22Rv1 (cell line): ENCODE measurements at regions not wholly inside any gene's neighbourhood (a gene's known extent, or its start where the extent isn't known, plus 50 kb on each side); places are given as distances from the start of the nearest gene placed in this dataset.

Source experiments
- H3K27ac ChIP-seq: fragments of 450-650 bp; 2 replicates; pipeline ENCODE4 v1.5.1; 2017
- ZFX ChIP-seq: fragments of 450-650 bp; IDR thresholded peaks from 2 replicates; pipeline ENCODE4 v1.6.1; 2017; ENCODE audit warnings: antibody characterized with exemption, borderline replicate concordance
- TF ChIP-seq, protein P1 (sequence below): fragments of 450-650 bp; IDR thresholded peaks from 2 replicates; pipeline ENCODE4 v1.5.1; 2017; ENCODE audit warnings: mild to moderate bottlenecking

DNA sequence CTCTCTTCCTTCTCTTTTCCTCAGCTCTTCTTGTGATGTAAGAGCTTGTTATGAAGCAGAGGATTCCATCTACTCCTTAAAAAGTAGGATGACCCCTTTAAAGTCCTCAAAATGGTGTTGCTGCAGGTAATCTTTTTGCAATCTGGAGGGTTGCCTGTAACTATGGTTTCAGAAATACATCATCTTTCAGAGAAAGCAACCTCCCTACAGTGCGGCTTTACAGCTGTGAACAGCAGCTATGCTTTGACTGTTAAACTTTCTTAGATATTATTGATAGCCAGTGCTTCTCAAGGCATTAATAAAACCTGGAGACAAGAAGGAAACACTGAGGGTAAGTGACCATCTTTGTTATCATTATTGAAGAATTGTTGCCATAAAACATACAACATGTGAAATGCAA lies 86.6 kb upstream of the MDFIC start:
- no peak overlapping the region for H3K27ac ChIP-seq
- TF ChIP-seq, protein P1, sequence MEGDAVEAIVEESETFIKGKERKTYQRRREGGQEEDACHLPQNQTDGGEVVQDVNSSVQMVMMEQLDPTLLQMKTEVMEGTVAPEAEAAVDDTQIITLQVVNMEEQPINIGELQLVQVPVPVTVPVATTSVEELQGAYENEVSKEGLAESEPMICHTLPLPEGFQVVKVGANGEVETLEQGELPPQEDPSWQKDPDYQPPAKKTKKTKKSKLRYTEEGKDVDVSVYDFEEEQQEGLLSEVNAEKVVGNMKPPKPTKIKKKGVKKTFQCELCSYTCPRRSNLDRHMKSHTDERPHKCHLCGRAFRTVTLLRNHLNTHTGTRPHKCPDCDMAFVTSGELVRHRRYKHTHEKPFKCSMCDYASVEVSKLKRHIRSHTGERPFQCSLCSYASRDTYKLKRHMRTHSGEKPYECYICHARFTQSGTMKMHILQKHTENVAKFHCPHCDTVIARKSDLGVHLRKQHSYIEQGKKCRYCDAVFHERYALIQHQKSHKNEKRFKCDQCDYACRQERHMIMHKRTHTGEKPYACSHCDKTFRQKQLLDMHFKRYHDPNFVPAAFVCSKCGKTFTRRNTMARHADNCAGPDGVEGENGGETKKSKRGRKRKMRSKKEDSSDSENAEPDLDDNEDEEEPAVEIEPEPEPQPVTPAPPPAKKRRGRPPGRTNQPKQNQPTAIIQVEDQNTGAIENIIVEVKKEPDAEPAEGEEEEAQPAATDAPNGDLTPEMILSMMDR: no peak
- TF ChIP-seq ZFX: no peak

DNA sequence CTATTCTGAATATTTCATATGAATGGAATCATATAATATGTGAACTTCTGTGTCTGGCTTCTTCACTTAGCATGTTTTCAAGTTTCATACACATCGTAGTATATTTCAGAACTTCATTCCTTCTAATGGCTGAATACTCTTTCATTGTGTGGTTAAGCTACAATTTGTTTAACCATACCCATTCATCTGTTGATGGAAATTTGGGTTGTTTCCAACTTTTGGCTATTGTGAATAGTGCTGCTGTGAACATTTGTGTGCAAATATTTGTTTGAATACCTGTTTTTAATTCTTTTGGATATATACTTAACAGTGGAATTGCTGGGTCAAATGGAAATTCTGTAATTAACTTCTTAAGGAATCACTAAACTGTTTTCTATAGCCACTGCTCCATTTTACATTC lies 86.0 kb upstream of the MDFIC start:
- no peak for TF ChIP-seq ZFX
- TF ChIP-seq, protein P1: no peak
- no peak overlapping the region for H3K27ac ChIP-seq

DNA sequence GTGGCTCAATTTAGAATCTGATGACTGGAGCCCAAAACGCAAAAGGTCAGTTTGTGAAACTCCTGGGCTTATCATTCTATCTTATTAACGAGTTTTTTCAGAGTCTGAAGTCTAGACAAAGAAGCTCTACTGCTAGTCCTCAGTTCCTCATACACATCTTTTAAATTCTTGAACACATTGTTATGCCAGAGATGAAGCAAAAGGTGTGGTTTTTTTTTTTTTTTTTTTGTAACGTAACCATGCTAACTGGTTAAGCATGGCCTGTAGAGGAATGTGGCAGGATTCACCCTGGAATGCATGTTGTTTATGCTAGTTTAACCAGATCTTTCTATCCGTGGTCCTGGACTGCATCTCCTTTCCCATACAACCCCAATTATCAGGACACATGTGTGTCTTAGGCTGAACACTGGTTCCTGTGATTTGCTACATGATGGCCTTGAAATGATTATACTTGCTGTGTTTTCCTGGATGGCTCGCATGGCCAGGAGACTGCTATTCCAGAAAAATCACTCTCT lies 79.3 kb upstream of the MDFIC start:
- TF ChIP-seq, protein P1: no peak
- no peak for TF ChIP-seq ZFX
- no peak overlapping the region for H3K27ac ChIP-seq

DNA sequence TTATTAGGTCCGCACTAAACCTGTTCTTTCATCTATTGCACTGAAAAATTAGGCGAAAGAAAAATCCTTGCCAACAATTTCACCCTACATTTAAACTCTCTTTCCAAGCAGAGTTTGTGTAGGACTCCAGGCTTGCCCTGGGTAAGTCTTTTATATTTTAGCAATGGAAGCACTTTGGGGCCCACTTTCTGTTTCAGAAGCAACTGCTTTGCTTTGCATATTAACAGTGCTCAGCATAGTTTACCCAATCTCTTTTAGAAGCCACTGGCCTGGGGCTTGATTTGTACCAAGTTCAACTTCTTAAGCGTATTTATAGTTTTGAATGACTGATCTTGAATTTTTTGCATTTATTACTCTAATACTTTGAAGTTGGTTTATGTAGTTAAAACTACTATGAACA lies 78.8 kb upstream of the MDFIC start:
- H3K27ac ChIP-seq: no peak overlapping the region
- TF ChIP-seq ZFX: no peak
- TF ChIP-seq, protein P1: no peak

DNA sequence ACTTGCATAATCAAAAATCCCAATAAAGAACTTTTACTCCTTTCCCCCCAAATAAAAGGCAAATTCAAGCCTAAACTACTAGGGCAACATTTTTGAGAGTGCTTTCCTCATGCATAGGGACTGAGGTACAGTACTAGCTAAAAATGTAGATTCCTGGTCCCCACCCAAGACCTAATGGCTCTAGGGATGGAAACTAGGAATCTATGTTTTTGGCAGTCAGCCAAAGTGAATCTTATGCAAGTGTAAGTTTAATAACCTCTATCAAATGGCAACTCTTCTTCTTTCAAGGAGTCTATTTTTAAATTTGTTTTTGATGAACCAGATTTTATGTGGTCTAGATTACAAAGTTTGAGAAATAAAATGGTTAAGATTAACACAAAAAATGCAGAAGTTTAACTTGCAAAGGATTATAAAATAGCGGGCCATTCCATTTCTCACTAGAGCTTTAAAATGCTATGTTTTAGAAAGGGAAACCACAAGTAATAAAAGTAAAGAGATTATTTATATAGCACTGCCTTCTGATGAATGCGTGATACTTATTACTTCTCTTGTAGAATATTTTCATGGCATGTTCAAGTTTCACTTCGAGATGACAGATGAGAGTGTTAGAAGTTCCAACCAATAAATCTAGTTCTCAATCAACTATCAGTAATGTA lies 70.4 kb upstream of the MDFIC start:
- TF ChIP-seq, protein P1: no peak
- TF ChIP-seq ZFX: no peak
- H3K27ac ChIP-seq: no peak overlapping the region

DNA sequence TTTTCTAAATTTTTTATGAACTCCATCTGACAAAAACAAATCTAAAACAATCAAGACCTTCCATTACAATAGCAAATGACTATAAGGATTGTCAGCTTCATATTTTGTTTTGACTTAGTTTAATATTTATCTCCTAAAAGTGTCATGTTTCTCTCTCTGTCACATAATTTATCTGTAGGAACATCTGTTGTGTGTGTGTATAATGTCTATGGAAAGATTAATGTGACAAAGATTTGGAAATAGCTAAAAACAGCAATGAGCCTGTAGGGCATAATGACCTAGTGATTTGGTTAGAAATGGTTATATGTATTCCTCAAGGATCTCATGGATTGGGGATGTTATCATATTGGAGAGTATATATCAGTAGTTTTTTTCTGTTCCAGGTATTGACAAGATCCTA lies 69.6 kb upstream of the MDFIC start:
- H3K27ac ChIP-seq: no peak overlapping the region
- no peak for TF ChIP-seq ZFX
- TF ChIP-seq, protein P1: no peak

DNA sequence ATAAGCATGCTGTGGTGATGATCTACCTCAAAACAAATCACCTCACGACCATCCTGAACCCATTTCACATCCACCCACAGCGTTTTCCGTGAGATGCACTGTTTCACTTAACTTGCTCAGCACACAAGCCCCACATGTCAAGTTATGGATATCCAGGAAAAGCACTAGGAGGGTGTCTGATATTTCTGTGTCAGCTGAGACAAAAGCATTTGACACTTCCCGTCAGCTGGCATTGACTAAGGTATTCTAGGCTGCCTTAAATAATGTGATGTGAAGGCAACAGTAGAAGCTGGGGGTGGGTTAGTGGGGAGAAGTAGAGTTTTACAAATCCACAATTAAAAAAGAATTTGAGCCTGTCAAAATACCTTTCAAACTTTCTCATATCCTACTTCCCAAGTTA lies 68.7 kb upstream of the MDFIC start:
- H3K27ac ChIP-seq: no peak overlapping the region
- no peak for TF ChIP-seq ZFX
- TF ChIP-seq, protein P1: no peak
